ENCODE measurements at regions not wholly inside any gene's neighbourhood (a gene's known extent, or its start where the extent isn't known, plus 50 kb on each side); places are given as distances from the start of the nearest gene placed in this dataset.
"Not testable (repeated sequence)": the region's sequence is repeated elsewhere in the genome, so short reads cannot be mapped to it uniquely, and the experiment has no call there.

GRCh38 chr2:5617796-5618195, 74.4 kb upstream of the SOX11 start:
- DNase-seq (ENCODE audit: low spot score), result no peak

DNA sequence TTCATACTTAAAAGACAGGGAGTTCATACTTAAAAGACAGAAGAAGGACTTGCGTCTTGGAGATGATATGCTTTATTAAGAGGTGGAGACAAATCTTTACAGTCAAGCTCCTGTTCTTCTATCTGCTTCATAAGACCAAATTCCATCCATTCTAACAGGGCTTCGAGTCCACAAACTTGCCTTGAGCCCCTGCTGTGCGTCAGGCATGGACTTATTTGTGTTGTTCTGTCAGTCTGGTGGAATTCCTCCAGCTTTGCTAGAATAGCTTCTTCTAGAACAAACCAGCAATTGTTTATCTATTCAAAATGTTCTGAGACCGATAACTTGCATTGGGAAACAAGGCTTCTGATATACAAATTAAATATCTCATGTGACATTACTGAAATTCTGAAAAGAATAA, 73.9 kb upstream of the SOX11 start:
- DNase-seq (ENCODE audit: low spot score), result no peak

DNA sequence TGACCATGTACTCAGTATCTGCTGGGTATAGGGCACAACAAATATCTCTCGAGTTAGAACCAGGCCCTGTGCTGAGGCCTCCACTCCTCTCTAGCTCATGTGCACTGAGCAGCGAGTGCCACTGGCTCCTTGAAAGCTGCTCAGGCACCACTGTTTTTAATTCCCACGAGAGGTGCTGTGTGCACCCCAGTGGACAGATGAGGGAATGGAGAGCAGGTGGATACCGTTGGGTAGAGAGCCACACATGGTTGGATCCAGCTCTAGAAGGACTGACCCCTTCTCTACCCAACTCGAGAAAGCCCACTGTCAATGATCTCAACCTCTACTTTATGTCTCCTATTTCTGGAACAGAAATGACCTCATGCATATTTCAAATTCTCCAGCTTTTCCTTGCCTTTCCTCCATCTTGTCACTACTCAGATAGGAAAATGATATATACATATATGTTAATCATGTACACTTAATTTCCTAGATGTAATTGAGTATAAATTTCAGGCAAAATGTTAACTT, 66.6 kb upstream of the SOX11 start:
- DNase-seq (ENCODE audit: low spot score), result not testable (repeated sequence)

- not testable (repeated sequence) for DNase-seq (ENCODE audit: low spot score)
Measured at GRCh38 chr2:5628484-5628883, 63.7 kb upstream of the SOX11 start.

DNA sequence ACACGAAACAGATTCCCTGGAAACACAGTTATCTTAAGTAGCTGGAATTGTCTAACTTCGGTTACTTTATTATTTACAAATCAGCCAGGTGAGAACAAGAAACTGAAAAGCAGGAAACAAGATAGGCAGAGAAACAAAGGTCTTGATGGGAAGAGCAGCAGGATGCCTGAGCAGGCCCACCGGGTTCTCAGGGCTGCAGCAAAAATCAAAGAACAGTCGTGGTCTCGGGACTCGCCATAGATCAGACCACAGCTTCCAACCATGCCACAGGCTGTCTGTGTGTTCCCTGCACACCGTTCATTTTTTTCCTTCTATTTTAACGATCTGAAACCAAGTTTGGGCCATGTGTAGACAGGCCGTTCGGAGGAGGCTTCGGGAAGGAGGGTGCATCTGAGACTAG, 62.7 kb upstream of the SOX11 start:
- not testable (repeated sequence) for DNase-seq (ENCODE audit: low spot score)

GRCh38 chr2:5637051-5637450, 55.1 kb upstream of the SOX11 start:
- not testable (repeated sequence) for DNase-seq (ENCODE audit: low spot score)

Data from HuH-7.5 (cell line).